ENCODE measurements at regions not wholly inside any gene's neighbourhood (a gene's known extent, or its start where the extent isn't known, plus 50 kb on each side); places are given as distances from the start of the nearest gene placed in this dataset.

GRCh38 chr5:13640270-13640669, 304.2 kb downstream of the DNAH5 start:
- Histone ChIP-seq H3K27ac (no peak overlapping the region), H4K20me1 (ENCODE audit: insufficient read depth, poor library complexity, severe bottlenecking) (no peaks in the 10 kb centered on the region), H3K4me2 (no peak overlapping the region), H3K9me2 (replicated peaks; ENCODE audit: insufficient read depth) (no peaks in the 10 kb centered on the region), H3K4me1 (ENCODE audit: insufficient read depth) (no peaks in the 10 kb centered on the region), H3K9me3 (ENCODE audit: low read depth) (no peaks in the 10 kb centered on the region), H3K36me3 (replicated peaks; ENCODE audit: insufficient read depth, low read depth) (no peaks in the 10 kb centered on the region), H3K27me3 (no peaks in the 10 kb centered on the region), H3K79me2 (no peaks in the 10 kb centered on the region), H3K4me3 (no peak overlapping the region), H2AFZ (no peak overlapping the region)
- WGBS (ENCODE audit: low lambda C conversion rate, missing lambda C conversion rate): 59% methylated on average over 2 of the region's 2 CpGs
- DNase-seq (ENCODE audit: low spot score): peak; percentile 16
- no peak for TF ChIP-seq CTCF (IDR thresholded peaks at IDR 0.05; ENCODE audit: poor library complexity)
- TF ChIP-seq EZH2 (IDR thresholded peaks at IDR 0.05; ENCODE audit: borderline replicate concordance): no peak
- no peak for TF ChIP-seq EZH2phosphoT487 (IDR thresholded peaks at IDR 0.05; ENCODE audit: low read depth, severe bottlenecking, unreplicated experiment)

- Histone ChIP-seq H4K20me1 (ENCODE audit: insufficient read depth, poor library complexity, severe bottlenecking) (no peaks in the 10 kb centered on the region), H3K9me2 (replicated peaks; ENCODE audit: insufficient read depth) (no peaks in the 10 kb centered on the region), H3K36me3 (replicated peaks; ENCODE audit: insufficient read depth, low read depth) (no peaks in the 10 kb centered on the region), H3K27ac (no peak overlapping the region), H3K4me2 (no peak overlapping the region), H2AFZ (no peak overlapping the region), H3K9me3 (ENCODE audit: low read depth) (no peaks in the 10 kb centered on the region), H3K4me1 (ENCODE audit: insufficient read depth) (no peaks in the 10 kb centered on the region), H3K79me2 (no peaks in the 10 kb centered on the region), H3K4me3 (no peak overlapping the region), H3K27me3 (no peaks in the 10 kb centered on the region)
- TF ChIP-seq CTCF (IDR thresholded peaks at IDR 0.05; ENCODE audit: poor library complexity) (no peak), EZH2phosphoT487 (IDR thresholded peaks at IDR 0.05; ENCODE audit: low read depth, severe bottlenecking, unreplicated experiment) (no peak), EZH2 (IDR thresholded peaks at IDR 0.05; ENCODE audit: borderline replicate concordance) (no peak)
- WGBS (ENCODE audit: low lambda C conversion rate, missing lambda C conversion rate): 73% methylated on average over 1 of the region's 1 CpG
- no peak for DNase-seq (ENCODE audit: low spot score)
Measured at GRCh38 chr5:13632676-13633075, 311.8 kb downstream of the DNAH5 start.

GRCh38 chr5:13629218-13629617, 315.3 kb downstream of the DNAH5 start:
- H4K20me1 ChIP-seq (ENCODE audit: insufficient read depth, poor library complexity, severe bottlenecking): no peaks in the 10 kb centered on the region
- H3K9me2 ChIP-seq (replicated peaks; ENCODE audit: insufficient read depth): no peaks in the 10 kb centered on the region
- H3K4me2 ChIP-seq: no peak overlapping the region
- no peaks in the 10 kb centered on the region for H3K36me3 ChIP-seq (replicated peaks; ENCODE audit: insufficient read depth, low read depth)
- no peak overlapping the region for H2AFZ ChIP-seq
- H3K27ac ChIP-seq: no peak overlapping the region
- H3K79me2 ChIP-seq: no peaks in the 10 kb centered on the region
- TF ChIP-seq CTCF (IDR thresholded peaks at IDR 0.05; ENCODE audit: poor library complexity): no peak
- TF ChIP-seq EZH2 (IDR thresholded peaks at IDR 0.05; ENCODE audit: borderline replicate concordance): no peak
- no peak for TF ChIP-seq EZH2phosphoT487 (IDR thresholded peaks at IDR 0.05; ENCODE audit: low read depth, severe bottlenecking, unreplicated experiment)
- no peak for DNase-seq (ENCODE audit: low spot score)
- 81% methylated on average over 2 of the region's 2 CpGs for WGBS (ENCODE audit: low lambda C conversion rate, missing lambda C conversion rate)
- no peaks in the 10 kb centered on the region for H3K27me3 ChIP-seq
- H3K4me3 ChIP-seq: no peak overlapping the region
- H3K9me3 ChIP-seq (ENCODE audit: low read depth): no peaks in the 10 kb centered on the region
- H3K4me1 ChIP-seq (ENCODE audit: insufficient read depth): no peaks in the 10 kb centered on the region

All from hepatocyte (in vitro differentiated cells).